ENCODE measurements at regions not wholly inside any gene's neighbourhood (a gene's known extent, or its start where the extent isn't known, plus 50 kb on each side); places are given as distances from the start of the nearest gene placed in this dataset.
"Not testable (repeated sequence)": the region's sequence is repeated elsewhere in the genome, so short reads cannot be mapped to it uniquely, and the experiment has no call there.

- not testable (repeated sequence) for H3K4me3 ChIP-seq (ENCODE audit: low read length in 2 of 2); H4K8ac ChIP-seq (ENCODE audit: low read depth, low read length); H3K18ac ChIP-seq (ENCODE audit: low read length); H2BK15ac ChIP-seq (ENCODE audit: low read length); H3K4ac ChIP-seq (ENCODE audit: low read length); H2AFZ ChIP-seq (ENCODE audit: low read length); H3K36me3 ChIP-seq (replicated peaks in 1 of 2; ENCODE audit: control insufficient read depth in 2 of 2, insufficient read depth in 2 of 2, low read length in 2 of 2); H3K4me1 ChIP-seq (ENCODE audit: control insufficient read depth in 2 of 2, insufficient read depth in 1 of 2, low read depth in 1 of 2, low read length in 2 of 2); H4K91ac ChIP-seq (ENCODE audit: low read depth, low read length, poor library complexity); H3K9ac ChIP-seq (ENCODE audit: low read depth, low read length, poor library complexity); H2BK5ac ChIP-seq (ENCODE audit: low read length); H3K27ac ChIP-seq (replicated peaks; ENCODE audit: low read length); DNase-seq (ENCODE audit: low spot score); H3K27me3 ChIP-seq (ENCODE audit: control insufficient read depth in 3 of 3, insufficient read depth in 3 of 3, low read depth in 1 of 3, low read length in 3 of 3); H3K9me3 ChIP-seq (replicated peaks in 1 of 2; ENCODE audit: control insufficient read depth in 2 of 2, insufficient read depth in 1 of 2, low read depth in 1 of 2, low read length in 2 of 2); H3K23ac ChIP-seq (ENCODE audit: low read depth, low read length, poor library complexity); H3K4me2 ChIP-seq (ENCODE audit: insufficient read depth, low read length, poor library complexity, severe bottlenecking); H2BK12ac ChIP-seq (ENCODE audit: low read length); H2AK5ac ChIP-seq (ENCODE audit: low read depth, low read length); H3K14ac ChIP-seq (ENCODE audit: low read length); H3K79me1 ChIP-seq (ENCODE audit: low read depth, low read length); H2BK120ac ChIP-seq (ENCODE audit: low read depth, low read length)
- no CpG with 5 or more reads among the region's 3 CpGs for WGBS, 2 donors (ENCODE audit: extremely low coverage in 2 of 2, insufficient read length in 2 of 2, insufficient replicate concordance in 1 of 2)
Measured at GRCh38 chr6:166790808-166791207, 163.8 kb upstream of the RPS6KA2 start.

DNA sequence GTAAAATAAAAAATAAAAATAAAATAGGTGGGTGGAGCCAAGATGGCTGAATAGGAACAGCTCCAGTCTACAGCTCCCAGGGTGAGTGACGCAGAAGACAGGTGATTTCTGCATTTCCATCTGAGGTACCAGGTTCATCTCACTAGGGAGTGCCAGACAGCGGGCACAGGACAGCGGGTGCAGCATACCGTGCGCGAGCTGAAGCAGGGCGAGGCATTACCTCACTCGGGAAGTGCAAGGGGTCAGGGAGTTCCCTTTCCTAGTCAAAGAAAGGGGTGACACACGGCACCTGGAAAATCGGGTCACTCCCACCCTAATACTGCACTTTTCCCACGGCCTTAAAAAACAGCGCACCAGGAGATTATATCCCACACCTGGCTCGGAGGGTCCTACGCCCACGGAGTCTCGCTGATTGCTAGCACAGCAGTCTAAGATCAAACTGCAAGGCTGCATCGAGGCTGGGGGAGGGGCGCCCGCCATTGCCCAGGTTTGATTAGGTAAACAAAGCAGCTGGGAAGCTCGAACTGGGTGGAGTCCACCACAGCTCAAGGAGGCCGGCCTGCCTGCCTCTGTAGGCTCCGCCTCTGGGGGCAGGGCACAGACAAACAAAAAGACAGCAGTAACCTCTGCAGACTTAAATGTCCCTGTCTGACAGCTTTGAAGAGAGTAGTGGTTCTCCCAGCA lies 161.9 kb upstream of the RPS6KA2 start:
- H3K27me3 ChIP-seq (ENCODE audit: control insufficient read depth in 3 of 3, insufficient read depth in 3 of 3, low read depth in 1 of 3, low read length in 3 of 3); H3K9me3 ChIP-seq (replicated peaks in 1 of 2; ENCODE audit: control insufficient read depth in 2 of 2, insufficient read depth in 1 of 2, low read depth in 1 of 2, low read length in 2 of 2); H3K4me1 ChIP-seq (ENCODE audit: control insufficient read depth in 2 of 2, insufficient read depth in 1 of 2, low read depth in 1 of 2, low read length in 2 of 2); H3K79me1 ChIP-seq (ENCODE audit: low read depth, low read length); H2BK5ac ChIP-seq (ENCODE audit: low read length); H3K4me3 ChIP-seq (ENCODE audit: low read length in 2 of 2); H4K8ac ChIP-seq (ENCODE audit: low read depth, low read length); DNase-seq (ENCODE audit: low spot score); H2AFZ ChIP-seq (ENCODE audit: low read length); H2BK12ac ChIP-seq (ENCODE audit: low read length); H3K27ac ChIP-seq (replicated peaks; ENCODE audit: low read length); H2BK120ac ChIP-seq (ENCODE audit: low read depth, low read length); H3K4ac ChIP-seq (ENCODE audit: low read length); H3K18ac ChIP-seq (ENCODE audit: low read length); H2AK5ac ChIP-seq (ENCODE audit: low read depth, low read length); H3K23ac ChIP-seq (ENCODE audit: low read depth, low read length, poor library complexity); H3K36me3 ChIP-seq (replicated peaks in 1 of 2; ENCODE audit: control insufficient read depth in 2 of 2, insufficient read depth in 2 of 2, low read length in 2 of 2); H3K9ac ChIP-seq (ENCODE audit: low read depth, low read length, poor library complexity); H2BK15ac ChIP-seq (ENCODE audit: low read length); H3K4me2 ChIP-seq (ENCODE audit: insufficient read depth, low read length, poor library complexity, severe bottlenecking); H3K14ac ChIP-seq (ENCODE audit: low read length); H4K91ac ChIP-seq (ENCODE audit: low read depth, low read length, poor library complexity): not testable (repeated sequence)
- no CpG with 5 or more reads among the region's 22 CpGs for WGBS, 2 donors (ENCODE audit: extremely low coverage in 2 of 2, insufficient read length in 2 of 2, insufficient replicate concordance in 1 of 2)

- no peak overlapping the region for H2AFZ ChIP-seq (ENCODE audit: low read length)
- H4K8ac ChIP-seq (ENCODE audit: low read depth, low read length): no peak overlapping the region
- no peak overlapping the region for H2BK12ac ChIP-seq (ENCODE audit: low read length)
- H3K4me3 ChIP-seq (ENCODE audit: low read length in 2 of 2): no peak overlapping the region
- H2BK120ac ChIP-seq (ENCODE audit: low read depth, low read length): no peak overlapping the region
- peak; percentile 31 for DNase-seq (ENCODE audit: low spot score)
- H3K79me1 ChIP-seq (ENCODE audit: low read depth, low read length): peaks cover 2% of the 10 kb centered on the region
- no peak overlapping the region for H3K9ac ChIP-seq (ENCODE audit: low read depth, low read length, poor library complexity)
- no peak overlapping the region for H2BK5ac ChIP-seq (ENCODE audit: low read length)
- H3K4me1 ChIP-seq (ENCODE audit: control insufficient read depth in 2 of 2, insufficient read depth in 1 of 2, low read depth in 1 of 2, low read length in 2 of 2): no peaks in the 10 kb centered on the region
- H2BK15ac ChIP-seq (ENCODE audit: low read length): no peak overlapping the region
- H2AK5ac ChIP-seq (ENCODE audit: low read depth, low read length): no peak overlapping the region
- no peak overlapping the region for H3K18ac ChIP-seq (ENCODE audit: low read length)
- H3K9me3 ChIP-seq (replicated peaks in 1 of 2; ENCODE audit: control insufficient read depth in 2 of 2, insufficient read depth in 1 of 2, low read depth in 1 of 2, low read length in 2 of 2): peaks cover 0 to 4% of the 10 kb centered on the region in 2 donors
- H3K4ac ChIP-seq (ENCODE audit: low read length): no peak overlapping the region
- no CpG with 5 or more reads among the region's 3 CpGs for WGBS, 2 donors (ENCODE audit: extremely low coverage in 2 of 2, insufficient read length in 2 of 2, insufficient replicate concordance in 1 of 2)
- no peak overlapping the region for H3K14ac ChIP-seq (ENCODE audit: low read length)
- no peak overlapping the region for H3K23ac ChIP-seq (ENCODE audit: low read depth, low read length, poor library complexity)
- no peaks in the 10 kb centered on the region for H3K36me3 ChIP-seq (replicated peaks in 1 of 2; ENCODE audit: control insufficient read depth in 2 of 2, insufficient read depth in 2 of 2, low read length in 2 of 2)
- no peak overlapping the region for H3K27ac ChIP-seq (replicated peaks; ENCODE audit: low read length)
- no peak overlapping the region for H3K4me2 ChIP-seq (ENCODE audit: insufficient read depth, low read length, poor library complexity, severe bottlenecking)
- H4K91ac ChIP-seq (ENCODE audit: low read depth, low read length, poor library complexity): no peak overlapping the region
- H3K27me3 ChIP-seq (ENCODE audit: control insufficient read depth in 3 of 3, insufficient read depth in 3 of 3, low read depth in 1 of 3, low read length in 3 of 3): no peaks in the 10 kb centered on the region
Measured at GRCh38 chr6:166786704-166787293, 159.7 kb upstream of the RPS6KA2 start.

GRCh38 chr6:166785131-166785530 lies 158.1 kb upstream of the RPS6KA2 start:
- no peak overlapping the region for H4K91ac ChIP-seq (ENCODE audit: low read depth, low read length, poor library complexity)
- no peak overlapping the region for H3K9ac ChIP-seq (ENCODE audit: low read depth, low read length, poor library complexity)
- no peak overlapping the region for H3K23ac ChIP-seq (ENCODE audit: low read depth, low read length, poor library complexity)
- no peak overlapping the region for H3K4me3 ChIP-seq (ENCODE audit: low read length in 2 of 2)
- peaks cover 3% of the 10 kb centered on the region for H3K79me1 ChIP-seq (ENCODE audit: low read depth, low read length)
- H2BK120ac ChIP-seq (ENCODE audit: low read depth, low read length): no peak overlapping the region
- no peak for DNase-seq (ENCODE audit: low spot score)
- no peak overlapping the region for H2AK5ac ChIP-seq (ENCODE audit: low read depth, low read length)
- no peak overlapping the region for H3K4me2 ChIP-seq (ENCODE audit: insufficient read depth, low read length, poor library complexity, severe bottlenecking)
- no peak overlapping the region for H2BK15ac ChIP-seq (ENCODE audit: low read length)
- H3K9me3 ChIP-seq (replicated peaks in 1 of 2; ENCODE audit: control insufficient read depth in 2 of 2, insufficient read depth in 1 of 2, low read depth in 1 of 2, low read length in 2 of 2): peaks cover 0 to 4% of the 10 kb centered on the region in 2 donors
- no peaks in the 10 kb centered on the region for H3K4me1 ChIP-seq (ENCODE audit: control insufficient read depth in 2 of 2, insufficient read depth in 1 of 2, low read depth in 1 of 2, low read length in 2 of 2)
- H3K27me3 ChIP-seq (ENCODE audit: control insufficient read depth in 3 of 3, insufficient read depth in 3 of 3, low read depth in 1 of 3, low read length in 3 of 3): no peaks in the 10 kb centered on the region
- H3K27ac ChIP-seq (replicated peaks; ENCODE audit: low read length): no peak overlapping the region
- no peak overlapping the region for H3K14ac ChIP-seq (ENCODE audit: low read length)
- H3K36me3 ChIP-seq (replicated peaks in 1 of 2; ENCODE audit: control insufficient read depth in 2 of 2, insufficient read depth in 2 of 2, low read length in 2 of 2): no peaks in the 10 kb centered on the region
- H3K4ac ChIP-seq (ENCODE audit: low read length): no peak overlapping the region
- WGBS, 2 donors (ENCODE audit: extremely low coverage in 2 of 2, insufficient read length in 2 of 2, insufficient replicate concordance in 1 of 2): no CpG with 5 or more reads among the region's 6 CpGs
- H3K18ac ChIP-seq (ENCODE audit: low read length): no peak overlapping the region
- no peak overlapping the region for H4K8ac ChIP-seq (ENCODE audit: low read depth, low read length)
- H2BK5ac ChIP-seq (ENCODE audit: low read length): no peak overlapping the region
- no peak overlapping the region for H2BK12ac ChIP-seq (ENCODE audit: low read length)
- no peak overlapping the region for H2AFZ ChIP-seq (ENCODE audit: low read length)
